OCI-LY1 (cell line): ENCODE measurements at regions not wholly inside any gene's neighbourhood (a gene's known extent, or its start where the extent isn't known, plus 50 kb on each side); places are given as distances from the start of the nearest gene placed in this dataset.

Experiments used
- H2AFZ ChIP-seq: fragments of 200-600 bp; sonication (generic), shearing (Covaris generic); 2 replicates; pipeline ENCODE4 v1.6.0; 2014; ENCODE audit warnings: antibody characterized with exemption, mild to moderate bottlenecking, low read length
- H3F3A ChIP-seq: fragments of 200-600 bp; sonication (generic), shearing (Covaris generic); 2 replicates; pipeline ENCODE4 v1.6.0; 2014; ENCODE audit warnings: mild to moderate bottlenecking, antibody characterized with exemption, low read length, moderate library complexity; ENCODE audit not compliant: insufficient read depth
- H3K27ac ChIP-seq: fragments of 200-600 bp; sonication (generic); 2 replicates; pipeline ENCODE4 v1.5.1; 2014; ENCODE audit warnings: low read length, mixed run types, mild to moderate bottlenecking, low read depth; ENCODE audit not compliant: poor library complexity, severe bottlenecking
- H3K27me3 ChIP-seq: fragments of 200-600 bp; sonication (generic); 2 replicates; pipeline ENCODE4 v1.6.0; 2014; ENCODE audit warnings: antibody characterized with exemption, mild to moderate bottlenecking, low read length, moderate library complexity; ENCODE audit not compliant: insufficient read depth
- H3K36me3 ChIP-seq: fragments of 200-600 bp; sonication (generic); 2 replicates; pipeline ENCODE4 v1.6.1; 2014; ENCODE audit warnings: mild to moderate bottlenecking, antibody characterized with exemption, low read length, moderate library complexity, mixed read lengths; ENCODE audit not compliant: insufficient read depth
- H3K4me1 ChIP-seq: fragments of 200-600 bp; sonication (generic); 2 replicates; pipeline ENCODE4 v1.5.1; 2014; ENCODE audit warnings: mild to moderate bottlenecking, low read length, moderate library complexity; ENCODE audit not compliant: insufficient read depth, severe bottlenecking
- H3K4me2 ChIP-seq: fragments of 200-600 bp; sonication (generic), shearing (Covaris generic); 2 replicates; pipeline ENCODE4 v1.6.1; 2014; ENCODE audit warnings: low read length
- H3K4me3 ChIP-seq: fragments of 200-600 bp; sonication (generic); 2 replicates; pipeline ENCODE4 v1.5.1; 2014; ENCODE audit warnings: low read length, low read depth, mild to moderate bottlenecking, mixed read lengths; ENCODE audit not compliant: poor library complexity, severe bottlenecking
- H3K79me2 ChIP-seq: fragments of 200-600 bp; shearing (Covaris generic); 2 replicates; pipeline ENCODE4 v1.6.1; 2016; ENCODE audit warnings: mixed run types, low read length, mixed read lengths; ENCODE audit not compliant: insufficient read depth
- H3K9ac ChIP-seq: fragments of 200-600 bp; sonication (generic), shearing (Covaris generic); 2 replicates; pipeline ENCODE4 v1.6.1; 2014; ENCODE audit warnings: mild to moderate bottlenecking, low read length, mixed read lengths
- H3K9me2 ChIP-seq: fragments of 200-600 bp; sonication (generic), shearing (Covaris generic); 2 replicates; pipeline ENCODE4 v1.6.1; 2014; ENCODE audit warnings: low read depth, mild to moderate bottlenecking, low read length, mixed read lengths
- H3K9me3 ChIP-seq: fragments of 200-600 bp; shearing (Covaris generic); 2 replicates; pipeline ENCODE4 v1.6.1; 2014; ENCODE audit warnings: low read length, mixed read lengths
- H4K20me1 ChIP-seq: fragments of 200-600 bp; sonication (generic), shearing (Covaris generic); 2 replicates; pipeline ENCODE4 v1.6.0; 2016; ENCODE audit warnings: mild to moderate bottlenecking, low read length; ENCODE audit not compliant: insufficient read depth
- CTCF ChIP-seq: fragments of 200-600 bp; sonication (generic), shearing (Covaris generic); IDR thresholded peaks from 2 replicates; pipeline ENCODE4 v1.5.1; 2017; ENCODE audit warnings: mild to moderate bottlenecking, antibody characterized with exemption, low read length, moderate library complexity, mixed read lengths
- EZH2 ChIP-seq: fragments of 200-600 bp; sonication (generic), shearing (Covaris generic); IDR thresholded peaks from 2 replicates; pipeline ENCODE4 v1.8.0; 2017; ENCODE audit warnings: borderline replicate concordance, mixed run types, mild to moderate bottlenecking, antibody characterized with exemption, low read length, moderate library complexity, mixed read lengths

- Histone ChIP-seq H3K27me3 (no peaks in the 10 kb centered on the region), H3K9me3 (no peaks in the 10 kb centered on the region), H3K4me1 (no peaks in the 10 kb centered on the region), H3K9me2 (no peaks in the 10 kb centered on the region), H3K27ac (no peak overlapping the region), H2AFZ (no peak overlapping the region), H3K36me3 (no peaks in the 10 kb centered on the region), H3K9ac (no peak overlapping the region), H3K79me2 (no peaks in the 10 kb centered on the region), H3K4me3 (no peak overlapping the region), H4K20me1 (no peaks in the 10 kb centered on the region), H3F3A (no peaks in the 10 kb centered on the region), H3K4me2 (no peak overlapping the region)
- TF ChIP-seq EZH2: no peak
Measured at GRCh38 chr2:122239440-122239839, 484.0 kb downstream of the TSN start.

- no peak for TF ChIP-seq EZH2
- TF ChIP-seq CTCF: no peak
- Histone ChIP-seq H3K9me2 (no peaks in the 10 kb centered on the region), H3K79me2 (no peaks in the 10 kb centered on the region), H3K36me3 (no peaks in the 10 kb centered on the region), H3K4me1 (no peaks in the 10 kb centered on the region), H3K4me3 (no peak overlapping the region), H3K9ac (no peak overlapping the region), H3K27me3 (no peaks in the 10 kb centered on the region), H2AFZ (no peak overlapping the region), H3K4me2 (no peak overlapping the region), H3F3A (no peaks in the 10 kb centered on the region), H4K20me1 (no peaks in the 10 kb centered on the region), H3K27ac (no peak overlapping the region), H3K9me3 (no peaks in the 10 kb centered on the region)
Measured at GRCh38 chr2:122244598-122245229, 489.3 kb downstream of the TSN start.

GRCh38 chr2:122249673-122250072, 494.2 kb downstream of the TSN start:
- H3K4me3 ChIP-seq: no peak overlapping the region
- peaks cover 2% of the 10 kb centered on the region; the same call in 1 of the 2 replicates for H3K36me3 ChIP-seq
- H3K79me2 ChIP-seq: no peaks in the 10 kb centered on the region
- no peaks in the 10 kb centered on the region for H3K9me3 ChIP-seq
- no peaks in the 10 kb centered on the region for H4K20me1 ChIP-seq
- no peaks in the 10 kb centered on the region for H3K9me2 ChIP-seq
- H3K27ac ChIP-seq: no peak overlapping the region
- H3K27me3 ChIP-seq: no peaks in the 10 kb centered on the region
- H2AFZ ChIP-seq: no peak overlapping the region
- no peak overlapping the region for H3K9ac ChIP-seq
- TF ChIP-seq CTCF: no peak
- no peak for TF ChIP-seq EZH2
- no peaks in the 10 kb centered on the region for H3F3A ChIP-seq
- H3K4me2 ChIP-seq: no peak overlapping the region
- H3K4me1 ChIP-seq: no peaks in the 10 kb centered on the region

- H3F3A ChIP-seq: no peaks in the 10 kb centered on the region
- H3K9me3 ChIP-seq: no peaks in the 10 kb centered on the region
- H3K36me3 ChIP-seq: peaks cover 2% of the 10 kb centered on the region; the same call in 1 of the 2 replicates
- no peak overlapping the region for H3K9ac ChIP-seq
- H3K27ac ChIP-seq: no peak overlapping the region
- H4K20me1 ChIP-seq: no peaks in the 10 kb centered on the region
- H3K4me3 ChIP-seq: no peak overlapping the region
- no peak overlapping the region for H3K4me2 ChIP-seq
- no peaks in the 10 kb centered on the region for H3K9me2 ChIP-seq
- H3K4me1 ChIP-seq: no peaks in the 10 kb centered on the region
- H3K27me3 ChIP-seq: no peaks in the 10 kb centered on the region
- no peaks in the 10 kb centered on the region for H3K79me2 ChIP-seq
- H2AFZ ChIP-seq: no peak overlapping the region
- TF ChIP-seq CTCF (no peak), EZH2 (no peak)
Measured at GRCh38 chr2:122251158-122251557, 495.7 kb downstream of the TSN start.
